ENCODE measurements at regions not wholly inside any gene's neighbourhood (a gene's known extent, or its start where the extent isn't known, plus 50 kb on each side); places are given as distances from the start of the nearest gene placed in this dataset.
A peak's percentile ranks its signal among the peaks of the same experiment; 100 is the strongest.

DNA sequence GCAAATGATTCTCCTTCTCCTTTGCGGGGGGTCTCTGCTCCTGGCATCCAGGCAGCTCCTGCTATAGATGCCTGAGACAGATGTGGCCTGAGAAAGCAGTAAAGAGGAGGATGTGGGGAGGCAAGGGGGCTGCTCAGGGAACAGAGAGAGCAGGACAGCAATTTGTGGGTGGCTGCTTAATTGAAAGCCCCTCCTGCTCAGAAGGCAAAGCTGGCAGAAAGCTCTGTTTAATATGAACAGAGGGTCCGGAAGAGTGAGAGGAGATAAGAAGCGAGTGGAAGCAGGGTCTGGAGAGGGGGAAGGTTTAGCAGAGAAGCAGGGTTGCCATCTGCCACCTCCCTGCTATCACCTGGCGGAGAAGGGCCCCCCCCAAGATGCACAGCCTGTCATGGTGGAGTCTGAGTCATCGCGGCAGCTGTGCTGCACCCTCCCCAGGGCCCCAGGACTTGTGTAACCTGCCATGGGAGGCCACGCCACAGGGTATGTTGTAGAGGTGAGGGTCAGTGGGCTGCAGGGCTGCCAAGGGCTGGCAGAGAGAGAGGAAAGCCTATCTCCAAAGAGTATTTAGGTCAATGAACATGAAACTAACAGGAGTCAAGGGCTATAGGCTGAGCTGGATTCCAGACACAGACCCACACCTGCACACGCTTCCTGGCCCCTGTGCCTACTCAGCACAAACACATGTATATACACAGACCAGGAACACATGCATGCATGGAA lies 1109.8 kb upstream of the AUTS2 start:
- DNase-seq (ENCODE audit: extremely low read depth, low read depth): no peak

- DNase-seq (ENCODE audit: extremely low read depth, low read depth): no peak
Measured at GRCh38 chr7:68491523-68492358, 1106.5 kb upstream of the AUTS2 start.

DNA sequence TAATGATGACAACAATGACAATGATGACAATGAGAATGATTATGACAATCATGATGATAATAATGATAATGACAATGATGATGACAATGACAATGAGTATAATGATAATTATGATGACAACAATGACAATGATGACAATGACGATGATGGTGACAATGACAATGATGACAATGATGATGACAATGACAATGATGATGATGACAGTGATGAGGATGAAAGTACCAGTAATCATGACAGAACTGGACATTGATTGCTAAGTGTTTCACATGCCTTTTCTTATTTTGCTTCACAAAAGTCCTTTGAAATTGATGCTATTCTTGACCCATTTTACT lies 1106.0 kb upstream of the AUTS2 start:
- no peak for DNase-seq (ENCODE audit: extremely low read depth, low read depth)

- DNase-seq (ENCODE audit: extremely low read depth, low read depth): no peak
Measured at GRCh38 chr7:68503400-68503799, 1094.9 kb upstream of the AUTS2 start.

- no peak for DNase-seq (ENCODE audit: extremely low read depth, low read depth)
Measured at GRCh38 chr7:68504716-68505115, 1093.6 kb upstream of the AUTS2 start.

GRCh38 chr7:68505721-68506120 lies 1092.6 kb upstream of the AUTS2 start:
- no peak for DNase-seq (ENCODE audit: extremely low read depth, low read depth)

- DNase-seq (ENCODE audit: extremely low read depth, low read depth): no peak
Measured at GRCh38 chr7:68507668-68508067, 1090.6 kb upstream of the AUTS2 start.

DNA sequence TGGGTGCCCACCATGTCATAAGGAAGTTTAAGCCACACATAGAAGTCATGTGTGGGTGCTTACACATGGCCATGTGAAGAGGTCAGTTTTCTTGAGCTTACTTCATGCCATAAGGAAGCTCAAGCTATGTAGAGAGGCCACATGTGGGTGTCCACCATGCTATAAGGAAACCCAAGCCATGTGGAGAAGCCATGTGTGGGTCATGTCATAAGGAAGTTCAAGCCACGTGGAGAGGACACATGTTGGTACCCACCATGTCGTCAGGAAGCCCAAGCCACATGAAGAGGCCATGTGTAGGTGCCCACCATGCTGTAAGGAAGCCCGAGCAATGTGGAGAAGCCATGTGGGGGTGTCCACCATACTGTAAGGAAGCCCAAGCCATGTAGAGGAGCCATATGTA lies 1089.2 kb upstream of the AUTS2 start:
- DNase-seq (ENCODE audit: extremely low read depth, low read depth): no peak

DNA sequence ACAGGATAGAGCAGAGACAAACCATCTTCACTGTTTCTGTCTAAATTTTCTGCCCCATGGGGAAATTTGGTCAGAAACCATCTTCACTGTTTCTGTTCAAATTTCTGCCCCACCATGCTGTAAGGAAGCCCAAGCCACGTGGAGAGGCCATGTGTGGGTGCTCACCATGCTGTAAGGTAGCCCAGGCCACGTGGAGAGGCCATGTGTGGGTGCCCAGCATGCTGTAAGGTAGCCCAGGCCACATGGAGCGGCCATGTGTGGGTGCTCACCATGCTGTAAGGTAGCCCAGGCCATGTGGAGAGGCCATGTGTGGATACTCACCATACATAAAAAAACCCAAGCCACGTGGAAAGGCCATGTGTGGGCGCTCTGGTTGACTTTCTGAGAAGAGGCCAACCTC lies 1088.7 kb upstream of the AUTS2 start:
- no peak for DNase-seq (ENCODE audit: extremely low read depth, low read depth)

DNA sequence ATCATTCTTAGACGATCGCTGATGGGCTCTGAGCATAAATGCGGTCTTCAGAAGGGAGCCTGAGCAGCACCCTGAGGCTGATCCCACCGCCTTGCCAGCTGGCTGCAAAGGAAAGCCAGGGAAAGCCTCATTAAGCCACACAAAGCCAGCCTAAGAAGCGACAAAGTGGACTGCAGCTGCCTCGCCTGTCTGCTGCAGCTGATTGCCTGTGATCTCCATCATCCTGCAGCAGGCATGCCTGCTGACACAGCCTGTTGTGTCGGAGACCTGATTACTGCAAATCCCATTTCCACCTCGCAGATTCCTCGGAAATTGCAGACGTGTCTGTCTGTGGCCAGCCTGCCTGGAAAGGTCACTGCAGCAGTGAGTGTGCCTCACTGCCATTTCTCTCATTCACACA lies 1087.0 kb upstream of the AUTS2 start:
- no peak for DNase-seq (ENCODE audit: extremely low read depth, low read depth)

DNA sequence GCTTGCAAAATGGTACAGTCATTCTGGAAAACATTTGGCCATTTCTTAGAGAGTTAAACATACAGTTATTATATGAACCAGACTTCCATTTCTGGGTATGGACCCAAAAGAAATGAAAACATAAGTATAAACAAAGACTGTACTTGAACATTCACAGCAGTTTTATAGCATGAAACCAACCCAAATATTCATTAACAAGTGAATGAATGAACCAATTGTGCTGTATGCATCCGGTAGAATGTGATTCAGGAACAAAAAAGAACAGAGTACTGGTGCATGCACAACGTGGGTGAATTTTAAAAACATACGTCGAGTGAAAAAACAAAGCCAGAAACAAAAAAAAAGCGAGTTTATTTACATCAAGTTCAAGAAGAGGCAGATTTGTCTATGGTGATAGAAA lies 1085.8 kb upstream of the AUTS2 start:
- no peak for DNase-seq (ENCODE audit: extremely low read depth, low read depth)

- no peak for DNase-seq (ENCODE audit: extremely low read depth, low read depth)
Measured at GRCh38 chr7:68518060-68518459, 1080.2 kb upstream of the AUTS2 start.

DNA sequence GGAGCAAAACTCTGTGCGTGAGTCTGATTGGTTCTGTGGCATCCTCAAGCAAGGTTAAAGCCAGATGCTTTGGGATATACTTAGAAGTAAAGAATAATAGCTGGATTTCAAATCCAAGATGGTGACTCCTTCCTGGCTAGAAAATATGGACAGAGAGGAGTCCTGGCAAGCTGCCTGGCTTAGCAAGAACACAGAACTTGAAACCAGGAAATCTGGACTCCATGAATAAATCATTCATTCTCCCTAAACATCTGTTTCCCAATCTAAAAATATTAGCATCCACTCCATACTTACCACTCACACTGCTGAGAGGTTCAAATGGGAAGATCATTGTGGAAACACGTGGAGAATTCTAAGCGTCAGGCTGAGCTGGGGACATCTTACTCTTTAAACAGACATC lies 1074.1 kb upstream of the AUTS2 start:
- no peak for DNase-seq (ENCODE audit: extremely low read depth, low read depth)

- no peak for DNase-seq (ENCODE audit: extremely low read depth, low read depth)
Measured at GRCh38 chr7:68529221-68529620, 1069.1 kb upstream of the AUTS2 start.

DNA sequence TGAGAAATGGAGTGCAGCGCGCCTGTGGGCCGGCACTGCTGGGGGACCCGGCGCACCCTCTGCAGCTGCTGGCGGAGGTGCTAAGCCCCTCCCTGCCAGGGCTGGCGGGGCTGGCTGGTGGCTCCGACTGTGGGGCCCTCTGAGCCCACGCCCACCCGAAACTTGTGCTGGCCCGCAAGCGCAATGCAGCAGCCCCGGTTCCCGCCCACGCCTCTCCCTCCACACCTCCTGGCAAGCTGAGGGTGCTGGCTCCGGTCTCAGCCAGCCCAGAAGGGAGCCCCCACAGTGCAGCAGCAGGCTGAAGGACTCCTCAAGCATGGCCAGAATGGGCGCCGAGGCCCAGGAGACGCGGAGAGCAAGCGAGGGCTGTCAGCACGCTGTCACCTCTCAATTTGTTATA lies 1063.0 kb upstream of the AUTS2 start:
- no peak for DNase-seq (ENCODE audit: extremely low read depth, low read depth)

- DNase-seq (ENCODE audit: extremely low read depth, low read depth): no peak
Measured at GRCh38 chr7:68537051-68537773, 1061.1 kb upstream of the AUTS2 start.

DNA sequence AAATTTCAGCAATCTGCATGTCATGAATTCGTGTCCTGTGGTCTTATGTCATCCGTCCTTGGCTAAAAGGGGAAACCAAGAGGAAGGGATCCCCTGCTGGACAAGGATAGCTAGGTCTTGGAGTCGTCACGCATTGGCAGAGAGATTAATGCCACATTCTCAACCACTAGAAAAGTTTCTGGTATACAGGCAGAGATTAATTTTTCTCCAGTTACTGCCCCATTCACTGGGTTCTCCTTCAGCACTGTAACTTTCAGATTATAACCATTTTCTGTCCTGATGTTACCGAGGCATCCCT lies 1060.6 kb upstream of the AUTS2 start:
- DNase-seq (ENCODE audit: extremely low read depth, low read depth): no peak

DNA sequence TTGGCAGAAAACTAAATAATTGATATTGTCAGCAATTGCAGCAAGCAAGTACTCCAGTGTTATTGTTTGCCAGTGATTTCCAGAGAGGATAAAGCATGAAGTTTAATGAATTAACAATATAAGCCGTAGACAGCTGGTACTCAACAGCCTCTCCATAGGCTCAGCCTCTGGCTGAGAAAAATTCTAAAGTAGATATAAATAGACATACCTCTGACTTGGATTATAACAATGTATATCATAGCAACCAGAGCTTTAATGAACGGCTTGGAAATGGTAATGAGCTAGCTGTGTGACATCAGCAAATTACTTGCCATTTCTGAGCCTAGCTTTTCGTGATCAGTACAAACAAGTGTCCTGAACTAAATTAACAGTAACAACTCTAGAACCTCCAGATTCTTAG lies 1055.4 kb upstream of the AUTS2 start:
- DNase-seq (ENCODE audit: extremely low read depth, low read depth): no peak

- DNase-seq (ENCODE audit: extremely low read depth, low read depth): no peak
Measured at GRCh38 chr7:68544851-68545250, 1053.4 kb upstream of the AUTS2 start.

DNA sequence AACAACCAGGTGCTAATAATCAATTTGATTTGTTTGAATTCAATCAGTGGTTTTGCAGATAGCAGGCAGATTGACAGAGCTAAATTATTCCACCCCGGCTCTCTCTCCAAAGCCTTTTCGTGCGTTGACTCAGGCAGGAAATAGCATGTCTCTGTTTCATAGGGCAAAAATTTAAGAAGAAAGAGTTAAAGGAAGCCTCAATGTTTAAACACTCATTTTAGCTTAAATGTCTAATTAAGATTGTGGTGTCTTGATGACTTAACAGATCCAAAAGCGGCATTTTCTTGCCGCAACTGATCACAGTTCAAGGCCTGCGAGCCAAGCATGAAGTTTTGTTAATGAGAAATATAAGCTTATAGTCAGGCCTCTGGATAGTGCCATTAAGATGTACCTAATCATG lies 1051.1 kb upstream of the AUTS2 start:
- peak; percentile 38 for DNase-seq (ENCODE audit: extremely low read depth, low read depth)

DNA sequence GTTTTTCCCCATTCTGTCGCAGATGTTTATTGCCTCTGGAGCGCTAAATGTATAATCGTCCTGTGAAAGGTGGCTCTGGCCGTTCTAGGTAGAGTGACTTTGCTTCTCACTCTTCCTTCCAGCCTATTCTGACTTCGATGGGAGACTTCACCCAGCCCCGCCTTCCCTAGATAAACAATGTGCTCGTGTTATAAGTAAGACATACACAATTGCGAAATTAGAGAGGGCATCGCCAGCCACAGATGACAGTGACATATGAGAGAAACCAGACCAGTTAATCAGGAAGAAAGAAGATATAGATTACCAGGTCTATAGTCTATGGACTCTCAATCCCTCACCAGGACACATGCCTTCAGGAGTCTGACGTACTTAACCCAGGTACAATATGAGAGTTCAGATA lies 1050.5 kb upstream of the AUTS2 start:
- DNase-seq (ENCODE audit: extremely low read depth, low read depth): peak; percentile 83

DNA sequence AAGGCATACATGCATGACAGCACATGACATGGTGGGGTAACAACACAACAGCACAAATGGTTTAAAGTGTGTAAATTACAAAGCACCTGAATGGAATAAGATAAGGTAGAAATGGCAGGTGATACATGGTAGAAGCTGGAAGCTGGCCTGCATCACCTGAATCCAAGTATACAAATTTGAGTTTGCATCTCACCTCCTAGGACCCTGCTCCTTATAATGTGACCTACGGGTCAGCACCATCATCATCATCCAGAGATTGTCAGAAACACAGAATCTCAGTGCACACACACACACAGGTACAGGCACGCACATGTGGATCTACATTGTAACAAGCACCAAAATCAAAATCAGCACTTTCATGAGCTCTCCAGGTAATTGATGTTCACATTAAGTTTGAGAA lies 1048.2 kb upstream of the AUTS2 start:
- DNase-seq (ENCODE audit: extremely low read depth, low read depth): no peak

Measured in NCI-H460 (cell line).